HEK293T (cell line): ENCODE measurements at regions not wholly inside any gene's neighbourhood (a gene's known extent, or its start where the extent isn't known, plus 50 kb on each side); places are given as distances from the start of the nearest gene placed in this dataset.

Source experiments
- BHLHE40 ChIP-seq: fragments of 450-650 bp; IDR thresholded peaks from 2 replicates; pipeline ENCODE4 v1.6.1; 2016; ENCODE audit warnings: mild to moderate bottlenecking, moderate library complexity, borderline replicate concordance
- CTBP1 ChIP-seq: fragments of 450-650 bp; IDR thresholded peaks from 2 replicates; pipeline ENCODE4 v1.6.1; 2016; ENCODE audit warnings: borderline replicate concordance
- ELF4 ChIP-seq: fragments of 450-650 bp; IDR thresholded peaks from 2 replicates; pipeline ENCODE4 v1.6.1; 2017; ENCODE audit warnings: antibody characterized with exemption
- FOXA1 ChIP-seq: fragments of 450-650 bp; IDR thresholded peaks from 2 replicates; pipeline ENCODE4 v1.6.1; 2016; ENCODE audit warnings: mild to moderate bottlenecking
- FOXK2 ChIP-seq: fragments of 450-650 bp; IDR thresholded peaks from 2 replicates; pipeline ENCODE4 v1.6.1; 2016; ENCODE audit warnings: mild to moderate bottlenecking
- FOXM1 ChIP-seq: fragments of 450-650 bp; IDR thresholded peaks from 2 replicates; pipeline ENCODE4 v1.6.1; 2017; ENCODE audit warnings: mild to moderate bottlenecking, borderline replicate concordance
- HDGF ChIP-seq: fragments of 450-650 bp; IDR thresholded peaks from 2 replicates; pipeline ENCODE4 v1.6.1; 2017; ENCODE audit warnings: antibody characterized with exemption, borderline replicate concordance
- LEF1 ChIP-seq: fragments of 450-650 bp; IDR thresholded peaks from 2 replicates; pipeline ENCODE4 v1.6.1; 2017; ENCODE audit warnings: mild to moderate bottlenecking, borderline replicate concordance
- SP1 ChIP-seq: fragments of 450-650 bp; IDR thresholded peaks from 2 replicates; pipeline ENCODE4 v1.6.1; 2017
- SUZ12 ChIP-seq: fragments of 450-650 bp; IDR thresholded peaks from 2 replicates; pipeline ENCODE4 v1.6.1; 2016; ENCODE audit warnings: mild to moderate bottlenecking
- TARDBP ChIP-seq: fragments of 450-650 bp; IDR thresholded peaks from 2 replicates; pipeline ENCODE4 v1.6.1; 2016
- ZNF384 ChIP-seq: fragments of 450-650 bp; IDR thresholded peaks from 2 replicates; pipeline ENCODE4 v1.6.1; 2016

GRCh38 chr7:41205600-41205999 is 497.3 kb downstream of the INHBA start:
- no peak for TF ChIP-seq SP1
- TF ChIP-seq HDGF, result no peak
- TF ChIP-seq ZNF384, result no peak
- no peak for TF ChIP-seq SUZ12
- TF ChIP-seq TARDBP, result no peak
- TF ChIP-seq FOXA1, result no peak
- no peak for TF ChIP-seq ELF4
- TF ChIP-seq FOXM1, result no peak
- no peak for TF ChIP-seq BHLHE40
- no peak for TF ChIP-seq LEF1
- TF ChIP-seq FOXK2, result no peak
- no peak for TF ChIP-seq CTBP1
